RWPE2 (cell line): ENCODE measurements at regions not wholly inside any gene's neighbourhood (a gene's known extent, or its start where the extent isn't known, plus 50 kb on each side); places are given as distances from the start of the nearest gene placed in this dataset.

Experiments
- ATAC-seq: fragments of 200-7000 bp; cut with Tn5 transposase; 3 replicates; pipeline ENCODE4 v1.9.1; 2021; ENCODE audit warnings: low read depth
- DNase-seq: peaks from one replicate; pipeline ENCODE4 v3.0.0-alpha.2; 2020; ENCODE audit warnings: low spot score
- H3K27ac ChIP-seq: fragments of 450-650 bp; 2 replicates; pipeline ENCODE4 v1.5.1; 2017; ENCODE audit warnings: mild to moderate bottlenecking; ENCODE audit not compliant: poor library complexity, severe bottlenecking
- H3K27me3 ChIP-seq: fragments of 250-450 bp; sonication (Bioruptor Pico); 2 replicates; pipeline ENCODE4 v1.5.1; 2021; ENCODE audit warnings: mild to moderate bottlenecking, moderate library complexity; ENCODE audit not compliant: insufficient read depth, poor library complexity, severe bottlenecking
- H3K36me3 ChIP-seq: fragments of 250-450 bp; sonication (Bioruptor Pico); 2 replicates; pipeline ENCODE4 v1.5.1; 2020; ENCODE audit warnings: low read depth, mild to moderate bottlenecking, moderate library complexity
- H3K4me1 ChIP-seq: fragments of 250-450 bp; sonication (Bioruptor Pico); 2 replicates; pipeline ENCODE4 v1.5.1; 2021; ENCODE audit warnings: mild to moderate bottlenecking, moderate library complexity; ENCODE audit not compliant: insufficient read depth, poor library complexity, severe bottlenecking
- H3K4me3 ChIP-seq: fragments of 250-450 bp; sonication (Bioruptor Pico); 2 replicates; pipeline ENCODE4 v1.5.1; 2021; ENCODE audit warnings: mild to moderate bottlenecking, moderate library complexity; ENCODE audit not compliant: severe bottlenecking
- H3K9me3 ChIP-seq: fragments of 250-450 bp; sonication (Bioruptor Pico); 2 replicates; pipeline ENCODE4 v1.5.1; 2021; ENCODE audit warnings: mild to moderate bottlenecking, moderate library complexity; ENCODE audit not compliant: severe bottlenecking
- TF ChIP-seq, protein P1 (sequence below): fragments of 450-650 bp; IDR thresholded peaks from one replicate; pipeline ENCODE4 v1.5.1; 2017; ENCODE audit warnings: mild to moderate bottlenecking, moderate library complexity; ENCODE audit not compliant: poor library complexity, severe bottlenecking

DNA sequence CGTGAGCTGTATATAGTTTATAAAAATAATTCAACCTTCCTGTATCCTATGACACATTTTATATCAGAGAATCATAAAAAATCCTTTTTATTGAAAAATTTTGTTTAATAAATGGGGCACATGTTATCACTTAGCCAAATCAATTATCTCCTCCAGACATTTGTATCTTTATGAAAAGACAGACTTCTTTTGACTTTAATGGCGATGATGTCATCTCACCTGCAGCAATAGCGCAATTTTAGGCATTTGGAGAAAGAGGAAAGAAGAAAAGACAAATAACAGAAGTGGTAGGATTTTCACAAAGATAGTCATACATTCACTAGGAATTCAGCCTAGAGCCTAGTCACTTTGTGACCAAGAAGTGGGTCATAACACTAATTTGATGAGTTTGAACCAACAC, 444.5 kb downstream of the PREX1 start:
- Histone ChIP-seq H3K27ac (no peak overlapping the region), H3K4me1 (no peaks in the 10 kb centered on the region), H3K9me3 (no peaks in the 10 kb centered on the region), H3K4me3 (no peak overlapping the region), H3K36me3 (no peaks in the 10 kb centered on the region), H3K27me3 (peaks cover 5% of the 10 kb centered on the region)
- ATAC-seq (no peak), DNase-seq (no peak)
- TF ChIP-seq, protein P1, sequence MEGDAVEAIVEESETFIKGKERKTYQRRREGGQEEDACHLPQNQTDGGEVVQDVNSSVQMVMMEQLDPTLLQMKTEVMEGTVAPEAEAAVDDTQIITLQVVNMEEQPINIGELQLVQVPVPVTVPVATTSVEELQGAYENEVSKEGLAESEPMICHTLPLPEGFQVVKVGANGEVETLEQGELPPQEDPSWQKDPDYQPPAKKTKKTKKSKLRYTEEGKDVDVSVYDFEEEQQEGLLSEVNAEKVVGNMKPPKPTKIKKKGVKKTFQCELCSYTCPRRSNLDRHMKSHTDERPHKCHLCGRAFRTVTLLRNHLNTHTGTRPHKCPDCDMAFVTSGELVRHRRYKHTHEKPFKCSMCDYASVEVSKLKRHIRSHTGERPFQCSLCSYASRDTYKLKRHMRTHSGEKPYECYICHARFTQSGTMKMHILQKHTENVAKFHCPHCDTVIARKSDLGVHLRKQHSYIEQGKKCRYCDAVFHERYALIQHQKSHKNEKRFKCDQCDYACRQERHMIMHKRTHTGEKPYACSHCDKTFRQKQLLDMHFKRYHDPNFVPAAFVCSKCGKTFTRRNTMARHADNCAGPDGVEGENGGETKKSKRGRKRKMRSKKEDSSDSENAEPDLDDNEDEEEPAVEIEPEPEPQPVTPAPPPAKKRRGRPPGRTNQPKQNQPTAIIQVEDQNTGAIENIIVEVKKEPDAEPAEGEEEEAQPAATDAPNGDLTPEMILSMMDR: no peak

GRCh38 chr20:48382304-48382703, 445.5 kb downstream of the PREX1 start:
- Histone ChIP-seq H3K4me1 (no peaks in the 10 kb centered on the region), H3K9me3 (no peaks in the 10 kb centered on the region), H3K4me3 (no peak overlapping the region), H3K36me3 (no peaks in the 10 kb centered on the region), H3K27ac (no peak overlapping the region), H3K27me3 (peaks cover 5% of the 10 kb centered on the region)
- no peak for DNase-seq
- TF ChIP-seq, protein P1: no peak
- ATAC-seq: no peak

GRCh38 chr20:48381353-48382120, 446.3 kb downstream of the PREX1 start:
- no peak for ATAC-seq
- TF ChIP-seq, protein P1: no peak
- no peak for DNase-seq
- Histone ChIP-seq H3K27ac (no peak overlapping the region), H3K36me3 (no peaks in the 10 kb centered on the region), H3K9me3 (no peaks in the 10 kb centered on the region), H3K4me3 (no peak overlapping the region), H3K27me3 (peaks cover 12% of the 10 kb centered on the region), H3K4me1 (no peaks in the 10 kb centered on the region)

DNA sequence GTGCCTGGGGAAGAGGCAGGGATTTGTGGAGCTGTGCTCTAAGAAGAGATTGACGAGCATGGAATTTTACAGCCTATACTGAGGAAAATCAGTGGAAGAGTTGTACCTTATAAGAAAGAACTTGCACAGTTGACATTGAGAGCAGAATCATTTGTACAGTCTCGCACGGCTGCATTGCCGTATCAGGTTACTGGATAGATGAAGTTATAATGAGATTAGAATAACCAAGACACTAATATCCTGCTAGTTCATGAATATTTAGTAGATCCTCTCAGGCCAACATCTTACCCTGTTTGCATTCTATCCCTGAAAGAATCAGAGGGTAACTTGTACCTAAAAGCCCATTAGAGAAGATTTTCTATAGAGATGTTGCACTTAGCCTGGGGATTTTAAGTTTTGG, 447.1 kb downstream of the PREX1 start:
- TF ChIP-seq, protein P1: no peak
- Histone ChIP-seq H3K4me3 (no peak overlapping the region), H3K4me1 (no peaks in the 10 kb centered on the region), H3K27me3 (peaks cover 15% of the 10 kb centered on the region), H3K9me3 (no peaks in the 10 kb centered on the region), H3K27ac (no peak overlapping the region), H3K36me3 (no peaks in the 10 kb centered on the region)
- ATAC-seq (no peak), DNase-seq (no peak)

- TF ChIP-seq, protein P1: no peak
- Histone ChIP-seq H3K36me3 (no peaks in the 10 kb centered on the region), H3K4me1 (no peaks in the 10 kb centered on the region), H3K9me3 (no peaks in the 10 kb centered on the region), H3K27ac (no peak overlapping the region), H3K27me3 (peaks cover 15% of the 10 kb centered on the region), H3K4me3 (no peak overlapping the region)
- DNase-seq (no peak), ATAC-seq (no peak)
Observed at GRCh38 chr20:48378976-48379675, 448.7 kb downstream of the PREX1 start.
